SU-DHL-6 (cell line): ENCODE measurements at regions not wholly inside any gene's neighbourhood (a gene's known extent, or its start where the extent isn't known, plus 50 kb on each side); places are given as distances from the start of the nearest gene placed in this dataset.

Experiments used
- H2AFZ ChIP-seq: fragments of 200-600 bp; sonication (generic); 2 replicates; pipeline ENCODE4 v1.6.1; 2014; ENCODE audit warnings: low read depth, mild to moderate bottlenecking, moderate library complexity, mixed read lengths, antibody characterized with exemption, low read length; ENCODE audit not compliant: severe bottlenecking
- H3F3A ChIP-seq: fragments of 200-600 bp; shearing (Covaris generic); 2 replicates; pipeline ENCODE4 v1.6.0; 2016; ENCODE audit warnings: antibody characterized with exemption, mild to moderate bottlenecking; ENCODE audit not compliant: insufficient read depth
- H3K27ac ChIP-seq: fragments of 200-600 bp; sonication (generic); 2 replicates; pipeline ENCODE4 v1.5.1; 2016; ENCODE audit warnings: low read depth, mild to moderate bottlenecking, low read length, moderate library complexity, mixed read lengths
- H3K27me3 ChIP-seq: fragments of 200-600 bp; sonication (generic), shearing (Covaris generic); 2 replicates; pipeline ENCODE4 v1.6.0; 2014; ENCODE audit warnings: mild to moderate bottlenecking, low read length
- H3K36me3 ChIP-seq: fragments of 200-600 bp; sonication (generic); 2 replicates; pipeline ENCODE4 v1.6.1; 2014; ENCODE audit warnings: mild to moderate bottlenecking, low read length, mixed read lengths
- H3K4me2 ChIP-seq: fragments of 300-600, 200-600 bp; shearing (Covaris generic), sonication (generic); 2 replicates; pipeline ENCODE4 v1.6.0; 2014; ENCODE audit warnings: low read length, low read depth, mild to moderate bottlenecking; ENCODE audit not compliant: poor library complexity, severe bottlenecking
- H3K4me3 ChIP-seq: fragments of 200-600 bp; sonication (generic); 2 replicates; pipeline ENCODE4 v1.5.1; 2014; ENCODE audit warnings: antibody characterized with exemption, low read length, mild to moderate bottlenecking, mixed read lengths; ENCODE audit not compliant: insufficient read depth, poor library complexity, severe bottlenecking
- H3K79me2 ChIP-seq: fragments of 200-600 bp; sonication (generic); 2 replicates; pipeline ENCODE4 v1.6.1; 2014; ENCODE audit warnings: mild to moderate bottlenecking, low read length, moderate library complexity; ENCODE audit not compliant: insufficient read depth
- H3K9ac ChIP-seq: fragments of 200-600 bp; sonication (generic); 2 replicates; pipeline ENCODE4 v1.7.0; 2014; ENCODE audit warnings: mild to moderate bottlenecking, low read length
- H3K9me2 ChIP-seq: fragments of 200-600 bp; sonication (generic); replicated peaks from 2 replicates; pipeline ENCODE4 v1.6.1; 2014; ENCODE audit warnings: low read length; ENCODE audit not compliant: insufficient read depth
- H3K9me3 ChIP-seq: fragments of 200-600 bp; sonication (generic); 2 replicates; pipeline ENCODE4 v1.6.1; 2014; ENCODE audit warnings: low read length, mixed read lengths; ENCODE audit not compliant: insufficient read depth
- H4K20me1 ChIP-seq: fragments of 200-600 bp; sonication (generic); 2 replicates; pipeline ENCODE4 v1.6.1; 2014; ENCODE audit warnings: low read depth, mild to moderate bottlenecking, antibody characterized with exemption, low read length, moderate library complexity, mixed read lengths
- CTCF ChIP-seq: fragments of 200-600 bp; sonication (generic); IDR thresholded peaks from one replicate; pipeline ENCODE4 v1.5.1; 2017; ENCODE audit warnings: antibody characterized with exemption, mild to moderate bottlenecking, low read length, moderate library complexity; ENCODE audit not compliant: insufficient read depth, poor library complexity, severe bottlenecking
- EZH2phosphoT487 ChIP-seq: fragments of 200-600 bp; sonication (generic), shearing (Covaris generic); conservative IDR thresholded peaks from 2 replicates; pipeline ENCODE4 v1.6.1; 2018; ENCODE audit warnings: mild to moderate bottlenecking, antibody characterized with exemption, low read length, moderate library complexity, mixed read lengths

GRCh38 chr2:239609607-239610310 lies 208.9 kb upstream of the HDAC4 start:
- H3K9me2 ChIP-seq = no peaks in the 10 kb centered on the region
- no peak overlapping the region for H3K4me3 ChIP-seq
- 0 out of 2 replicates have a peak, but pooled peaks cover 6% of the 10 kb centered on the region for H3K27me3 ChIP-seq
- no peaks in the 10 kb centered on the region for H3K36me3 ChIP-seq
- H3K4me2 ChIP-seq = no peak overlapping the region
- H3F3A ChIP-seq = no peaks in the 10 kb centered on the region
- no peak for TF ChIP-seq EZH2phosphoT487
- no peak for TF ChIP-seq CTCF
- no peaks in the 10 kb centered on the region for H4K20me1 ChIP-seq
- no peaks in the 10 kb centered on the region for H3K79me2 ChIP-seq
- no peak overlapping the region for H3K27ac ChIP-seq
- no peaks in the 10 kb centered on the region for H3K9me3 ChIP-seq
- H2AFZ ChIP-seq = no peak overlapping the region
- H3K9ac ChIP-seq = no peak overlapping the region

GRCh38 chr2:239609162-239609561 lies 208.3 kb upstream of the HDAC4 start:
- 0 out of 2 replicates have a peak, but pooled peaks cover 6% of the 10 kb centered on the region for H3K27me3 ChIP-seq
- no peaks in the 10 kb centered on the region for H3F3A ChIP-seq
- H3K9me2 ChIP-seq = no peaks in the 10 kb centered on the region
- no peaks in the 10 kb centered on the region for H4K20me1 ChIP-seq
- no peak overlapping the region for H3K27ac ChIP-seq
- TF ChIP-seq EZH2phosphoT487 (no peak), CTCF (no peak)
- no peaks in the 10 kb centered on the region for H3K9me3 ChIP-seq
- no peaks in the 10 kb centered on the region for H3K36me3 ChIP-seq
- H3K9ac ChIP-seq = no peak overlapping the region
- no peaks in the 10 kb centered on the region for H3K79me2 ChIP-seq
- H3K4me2 ChIP-seq = no peak overlapping the region
- H2AFZ ChIP-seq = no peak overlapping the region
- no peak overlapping the region for H3K4me3 ChIP-seq

- Histone ChIP-seq H3F3A (no peaks in the 10 kb centered on the region), H3K36me3 (no peaks in the 10 kb centered on the region), H3K79me2 (no peaks in the 10 kb centered on the region), H3K4me2 (no peak overlapping the region), H4K20me1 (no peaks in the 10 kb centered on the region), H3K4me3 (no peak overlapping the region), H3K27me3 (0 out of 2 replicates have a peak, but pooled peaks cover 6% of the 10 kb centered on the region), H3K9me3 (no peaks in the 10 kb centered on the region), H3K9me2 (no peaks in the 10 kb centered on the region), H3K9ac (no peak overlapping the region), H2AFZ (no peak overlapping the region), H3K27ac (no peak overlapping the region)
- TF ChIP-seq CTCF (no peak), EZH2phosphoT487 (no peak)
These were observed 207.9 kb upstream of the HDAC4 start for GRCh38 chr2:239608723-239609122.
